Mesodermal cell (in vitro differentiated cells): ENCODE measurements at regions not wholly inside any gene's neighbourhood (a gene's known extent, or its start where the extent isn't known, plus 50 kb on each side); places are given as distances from the start of the nearest gene placed in this dataset.

Experiments used
- H3K27ac ChIP-seq: 2 replicates; pipeline ENCODE4 v1.7.0; 2013; ENCODE audit warnings: mild to moderate bottlenecking, low read depth, low read length, moderate library complexity; ENCODE audit not compliant: severe bottlenecking
- H3K36me3 ChIP-seq: 2 replicates; pipeline ENCODE4 v1.7.1; 2013; ENCODE audit warnings: mild to moderate bottlenecking, low read length, moderate library complexity; ENCODE audit not compliant: control insufficient read depth, insufficient read depth
- H3K4me1 ChIP-seq: one replicate; pipeline ENCODE4 v1.7.1; 2013; ENCODE audit warnings: mild to moderate bottlenecking, low read length; ENCODE audit not compliant: insufficient read depth, control insufficient read depth, poor library complexity, severe bottlenecking
- H3K4me3 ChIP-seq: 2 replicates; pipeline ENCODE4 v1.7.0; 2013; ENCODE audit warnings: low read length, control low read depth, mild to moderate bottlenecking; ENCODE audit not compliant: insufficient read depth, poor library complexity, severe bottlenecking; ENCODE audit errors: extremely low read depth
- H3K9me3 ChIP-seq: 2 replicates; pipeline ENCODE4 v1.7.1; 2013; ENCODE audit warnings: mild to moderate bottlenecking, low read length, moderate library complexity; ENCODE audit not compliant: control insufficient read depth
- WGBS, 2 experiments: methylation state at CpG; one replicate each; pipeline ENCODE4 v1.1.5; 2013; ENCODE audit warnings: missing lambda C conversion rate in 2 of 2; ENCODE audit not compliant: insufficient coverage in 2 of 2; 5-methylcytosine and 5-hydroxymethylcytosine counted together

- 70 to 76% methylated on average over 2 to 3 of the region's 4 CpGs for WGBS, 2 experiments
- Histone ChIP-seq H3K4me1 (no peaks in the 10 kb centered on the region), H3K4me3 (no peak overlapping the region)
Observed at GRCh38 chr18:73292156-73292555, 424.4 kb upstream of the NETO1 start.

DNA sequence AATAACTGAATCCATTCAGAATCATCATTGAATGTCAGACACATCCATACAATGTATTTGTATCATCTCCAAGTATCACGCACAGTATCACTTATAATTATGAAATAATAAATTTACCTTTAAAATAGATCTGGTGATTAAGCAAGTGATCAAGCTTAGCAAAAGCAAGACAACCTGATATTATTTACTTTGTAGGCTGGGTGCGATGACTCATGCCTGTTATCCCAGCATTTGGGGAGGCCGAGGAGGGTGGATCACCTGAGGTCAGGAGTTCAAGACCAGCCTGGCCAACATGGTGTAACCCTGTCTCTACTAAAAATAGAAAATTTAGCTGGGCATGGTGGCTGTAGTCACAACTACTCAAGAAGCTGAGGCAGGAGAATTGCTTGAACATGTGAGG, 421.0 kb upstream of the NETO1 start:
- Histone ChIP-seq H3K27ac (no peak overlapping the region), H3K9me3 (no peaks in the 10 kb centered on the region), H3K36me3 (no peaks in the 10 kb centered on the region), H3K4me3 (no peak overlapping the region), H3K4me1 (no peaks in the 10 kb centered on the region)
- 84 to 94% methylated on average over 2 of the region's 3 CpGs for WGBS, 2 experiments

More at GRCh38 chr18:73292156-73292555, 424.4 kb upstream of the NETO1 start:
- Histone ChIP-seq H3K27ac (no peak overlapping the region), H3K9me3 (no peaks in the 10 kb centered on the region), H3K36me3 (no peaks in the 10 kb centered on the region)

DNA sequence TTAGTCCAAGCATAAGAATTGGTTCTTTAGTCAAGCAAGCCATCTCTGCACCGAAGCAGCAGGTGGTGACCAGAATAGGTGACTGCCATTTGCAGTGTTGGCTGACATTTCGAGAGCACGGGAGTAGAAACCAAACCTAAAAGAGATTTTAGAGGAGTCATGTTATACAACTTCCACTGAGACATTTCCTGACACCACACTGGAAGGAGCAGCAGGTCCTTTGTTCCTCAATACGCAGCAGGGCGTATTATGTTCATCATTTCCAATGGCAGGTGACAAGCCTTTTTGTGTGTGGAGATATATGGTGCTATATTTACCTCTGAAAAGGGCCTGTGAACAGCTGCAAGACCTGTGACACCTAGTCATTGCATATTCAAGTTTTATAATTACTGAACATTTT, 418.8 kb upstream of the NETO1 start:
- Histone ChIP-seq H3K4me3 (no peak overlapping the region), H3K4me1 (no peaks in the 10 kb centered on the region), H3K9me3 (no peaks in the 10 kb centered on the region), H3K36me3 (no peaks in the 10 kb centered on the region), H3K27ac (no peak overlapping the region)
- 67 to 90% methylated on average over 2 of the region's 5 CpGs for WGBS, 2 experiments

GRCh38 chr18:73283788-73284187, 416.0 kb upstream of the NETO1 start:
- no peaks in the 10 kb centered on the region for H3K36me3 ChIP-seq
- H3K4me1 ChIP-seq, result no peaks in the 10 kb centered on the region
- no peak overlapping the region for H3K27ac ChIP-seq
- 89 to 91% methylated on average over 4 to 5 of the region's 5 CpGs for WGBS, 2 experiments
- no peak overlapping the region for H3K4me3 ChIP-seq
- H3K9me3 ChIP-seq, result no peaks in the 10 kb centered on the region

GRCh38 chr18:73283032-73283431, 415.2 kb upstream of the NETO1 start:
- 100% methylated on average over 1 of the region's 2 CpGs for WGBS, 2 experiments
- Histone ChIP-seq H3K36me3 (no peaks in the 10 kb centered on the region), H3K4me3 (no peak overlapping the region), H3K27ac (no peak overlapping the region), H3K9me3 (no peaks in the 10 kb centered on the region), H3K4me1 (no peaks in the 10 kb centered on the region)

GRCh38 chr18:73279498-73279897, 411.7 kb upstream of the NETO1 start:
- 89% methylated on average over 9 to 10 of the region's 11 CpGs for WGBS, 2 experiments
- Histone ChIP-seq H3K27ac (no peak overlapping the region), H3K4me1 (no peaks in the 10 kb centered on the region), H3K9me3 (no peaks in the 10 kb centered on the region), H3K4me3 (no peak overlapping the region), H3K36me3 (no peaks in the 10 kb centered on the region)

DNA sequence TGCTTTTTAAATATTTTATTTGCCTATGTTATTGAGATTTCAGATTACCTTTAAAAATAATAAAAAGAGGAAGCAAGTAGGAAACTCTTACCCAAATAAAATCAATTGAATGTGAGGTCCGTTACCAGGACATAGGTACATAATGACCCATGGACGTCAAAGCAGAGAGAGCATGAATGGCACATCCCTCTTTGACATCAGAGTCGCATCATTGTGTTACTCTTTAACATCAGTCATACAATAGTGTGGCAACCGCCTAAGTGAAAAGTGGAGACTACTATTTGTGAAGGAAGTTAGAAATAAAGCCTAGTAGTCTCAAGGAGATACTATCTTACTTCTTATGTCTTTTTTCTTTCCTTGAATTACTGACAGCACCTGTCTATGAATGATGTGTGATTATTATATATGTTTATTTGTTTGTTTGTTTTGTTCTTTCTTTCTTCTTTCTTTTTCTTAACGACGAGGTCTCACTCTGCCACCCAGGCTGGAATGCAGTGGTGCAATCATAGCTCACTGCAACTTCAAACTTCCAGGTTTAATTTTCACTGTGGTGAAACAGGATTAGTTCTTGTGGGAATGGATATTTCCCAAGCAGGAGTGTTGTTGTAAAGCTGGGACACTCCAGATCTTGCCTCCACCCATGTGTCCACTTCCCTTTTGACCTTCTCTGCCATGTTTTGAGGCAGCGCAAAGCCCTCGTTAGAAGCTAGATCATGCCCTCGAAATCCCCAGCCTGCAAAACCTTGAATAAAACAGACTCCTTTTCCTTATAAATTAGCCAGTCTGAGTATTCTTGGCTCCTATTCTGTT, 407.2 kb upstream of the NETO1 start:
- Histone ChIP-seq H3K27ac (no peak overlapping the region), H3K4me1 (no peaks in the 10 kb centered on the region), H3K4me3 (no peak overlapping the region), H3K36me3 (no peaks in the 10 kb centered on the region), H3K9me3 (no peaks in the 10 kb centered on the region)
- WGBS, 2 experiments, result 90 to 96% methylated on average over 4 to 6 of the region's 9 CpGs

- Histone ChIP-seq H3K4me1 (no peaks in the 10 kb centered on the region), H3K9me3 (no peaks in the 10 kb centered on the region), H3K27ac (no peak overlapping the region), H3K36me3 (no peaks in the 10 kb centered on the region), H3K4me3 (no peak overlapping the region)
- 85 to 93% methylated on average over 4 to 7 of the region's 10 CpGs for WGBS, 2 experiments
Observed at GRCh38 chr18:73270920-73271634, 403.3 kb upstream of the NETO1 start.

GRCh38 chr18:73264562-73264921, 396.8 kb upstream of the NETO1 start:
- Histone ChIP-seq H3K27ac (no peak overlapping the region), H3K36me3 (no peaks in the 10 kb centered on the region), H3K4me3 (no peak overlapping the region), H3K4me1 (no peaks in the 10 kb centered on the region), H3K9me3 (no peaks in the 10 kb centered on the region)
- WGBS, 2 experiments, result 85% methylated on average over 2 of the region's 5 CpGs; no CpG with 5 or more reads in 1 of the 2 experiments

- no peaks in the 10 kb centered on the region for H3K36me3 ChIP-seq
- no peak overlapping the region for H3K4me3 ChIP-seq
- WGBS, 2 experiments, result no CpG with 5 or more reads among the region's 1 CpG
- H3K9me3 ChIP-seq, result no peaks in the 10 kb centered on the region
- H3K4me1 ChIP-seq, result no peaks in the 10 kb centered on the region
- H3K27ac ChIP-seq, result no peak overlapping the region
Observed at GRCh38 chr18:73261923-73262322, 394.1 kb upstream of the NETO1 start.

- H3K36me3 ChIP-seq, result no peaks in the 10 kb centered on the region
- no peaks in the 10 kb centered on the region for H3K9me3 ChIP-seq
- H3K4me3 ChIP-seq, result no peak overlapping the region
- 92 to 100% methylated on average over 1 to 2 of the region's 4 CpGs for whole genome bisulfite sequencing, 2 experiments
- no peaks in the 10 kb centered on the region for H3K4me1 ChIP-seq
- H3K27ac ChIP-seq, result no peak overlapping the region
Observed at GRCh38 chr18:73261243-73261642, 393.5 kb upstream of the NETO1 start.
